ENCODE measurements at regions not wholly inside any gene's neighbourhood (a gene's known extent, or its start where the extent isn't known, plus 50 kb on each side); places are given as distances from the start of the nearest gene placed in this dataset.

GRCh38 chr14:88929656-88930436 is 105.4 kb downstream of the TTC8 start:
- intact Hi-C loops (cut with DNase I; ENCODE audit: low total_unique reads) = no loop called here
- H3K4me3 ChIP-seq (ENCODE audit: low read depth, poor library complexity, severe bottlenecking) = no peak overlapping the region
- WGBS, 2 donors = 89 to 92% methylated on average over 4 of the region's 4 CpGs
- DNase-seq (ENCODE audit: low spot score in 2 of 2) = peak in 1 of 2 donors; percentile 64
- TF ChIP-seq POLR2A (IDR thresholded peaks at IDR 0.05) (no peak), CTCF (IDR thresholded peaks at IDR 0.05) (no peak)

- no peak for TF ChIP-seq CTCF (IDR thresholded peaks at IDR 0.05)
- TF ChIP-seq POLR2A (IDR thresholded peaks at IDR 0.05) = no peak
- 82 to 85% methylated on average over 11 of the region's 11 CpGs for WGBS, 2 donors
- peak in 1 of 2 donors; percentile 42 for DNase-seq (ENCODE audit: low spot score in 2 of 2)
- H3K4me3 ChIP-seq (ENCODE audit: low read depth, poor library complexity, severe bottlenecking) = no peak overlapping the region
- intact Hi-C loops (cut with DNase I; ENCODE audit: low total_unique reads) = no loop called here
Observed at GRCh38 chr14:88931321-88932110, 107.1 kb downstream of the TTC8 start.

- intact Hi-C loops (cut with DNase I; ENCODE audit: low total_unique reads) = no loop called here
- WGBS, 2 donors = 41 to 50% methylated on average over 1 of the region's 1 CpG
- DNase-seq (ENCODE audit: low spot score in 2 of 2) = peak in 1 of 2 donors; percentile 26
- TF ChIP-seq POLR2A (IDR thresholded peaks at IDR 0.05) (no peak), CTCF (IDR thresholded peaks at IDR 0.05) (no peak)
- no peak overlapping the region for H3K4me3 ChIP-seq (ENCODE audit: low read depth, poor library complexity, severe bottlenecking)
Observed at GRCh38 chr14:88933191-88933590, 108.7 kb downstream of the TTC8 start.

- DNase-seq (ENCODE audit: low spot score in 2 of 2) = no peak
- WGBS, 2 donors = 29 to 32% methylated on average over 3 of the region's 3 CpGs
- H3K4me3 ChIP-seq (ENCODE audit: low read depth, poor library complexity, severe bottlenecking) = no peak overlapping the region
- intact Hi-C loops (cut with DNase I; ENCODE audit: low total_unique reads) = no loop called here
- no peak for TF ChIP-seq POLR2A (IDR thresholded peaks at IDR 0.05)
- no peak for TF ChIP-seq CTCF (IDR thresholded peaks at IDR 0.05)
Observed at GRCh38 chr14:88934351-88934806, 109.9 kb downstream of the TTC8 start.

GRCh38 chr14:88935083-88935482 is 110.6 kb downstream of the TTC8 start:
- no peak for TF ChIP-seq CTCF (IDR thresholded peaks at IDR 0.05)
- TF ChIP-seq POLR2A (IDR thresholded peaks at IDR 0.05) = no peak
- intact Hi-C loops (cut with DNase I; ENCODE audit: low total_unique reads) = no loop called here
- DNase-seq (ENCODE audit: low spot score in 2 of 2) = no peak
- WGBS, 2 donors = 61 to 73% methylated on average over 5 of the region's 5 CpGs
- H3K4me3 ChIP-seq (ENCODE audit: low read depth, poor library complexity, severe bottlenecking) = no peak overlapping the region
